DOHH2 (cell line): ENCODE measurements at regions not wholly inside any gene's neighbourhood (a gene's known extent, or its start where the extent isn't known, plus 50 kb on each side); places are given as distances from the start of the nearest gene placed in this dataset.

Source experiments
- H3F3A ChIP-seq: fragments of 200-600 bp; sonication (generic), shearing (Covaris generic); 2 replicates; pipeline ENCODE4 v1.6.0; 2016; ENCODE audit warnings: antibody characterized with exemption, mild to moderate bottlenecking; ENCODE audit not compliant: control insufficient read depth, insufficient read depth
- H3K27ac ChIP-seq: fragments of 200-600 bp; sonication (generic); 2 replicates; pipeline ENCODE4 v1.5.1; 2014; ENCODE audit warnings: low read depth, mild to moderate bottlenecking, low read length, moderate library complexity
- H3K27me3 ChIP-seq: fragments of 200-600 bp; sonication (generic); 2 replicates; pipeline ENCODE4 v1.6.1; 2014; ENCODE audit warnings: mild to moderate bottlenecking, low read length, mixed read lengths; ENCODE audit not compliant: control insufficient read depth
- H3K36me3 ChIP-seq: fragments of 200-600 bp; sonication (generic); 2 replicates; pipeline ENCODE4 v1.6.1; 2014; ENCODE audit warnings: mild to moderate bottlenecking, low read length, moderate library complexity, mixed read lengths; ENCODE audit not compliant: control insufficient read depth
- H3K4me1 ChIP-seq: fragments of 200-600 bp; sonication (generic); 2 replicates; pipeline ENCODE4 v1.6.1; 2014; ENCODE audit warnings: mild to moderate bottlenecking, low read length, mixed read lengths; ENCODE audit not compliant: control insufficient read depth
- H3K4me2 ChIP-seq: fragments of 200-600 bp; sonication (generic); 2 replicates; pipeline ENCODE4 v1.6.0; 2014; ENCODE audit warnings: mild to moderate bottlenecking, low read length, moderate library complexity
- H3K4me3 ChIP-seq: fragments of 200-600 bp; sonication (generic); 2 replicates; pipeline ENCODE4 v1.5.1; 2014; ENCODE audit warnings: mild to moderate bottlenecking, low read length, mixed read lengths
- H3K79me2 ChIP-seq: fragments of 200-600 bp; sonication (generic); 2 replicates; pipeline ENCODE4 v1.6.1; 2014; ENCODE audit warnings: mild to moderate bottlenecking, low read length, mixed read lengths; ENCODE audit not compliant: control insufficient read depth
- H3K9me2 ChIP-seq: fragments of 200-600 bp; sonication (generic); replicated peaks from 2 replicates; pipeline ENCODE4 v1.6.1; 2014; ENCODE audit warnings: mild to moderate bottlenecking, low read length, mixed read lengths; ENCODE audit not compliant: control insufficient read depth
- H3K9me3 ChIP-seq: fragments of 200-600 bp; sonication (generic); 2 replicates; pipeline ENCODE4 v1.6.1; 2014; ENCODE audit warnings: antibody characterized with exemption, low read length, mixed read lengths; ENCODE audit not compliant: control insufficient read depth, insufficient read depth
- H4K20me1 ChIP-seq: fragments of 200-600 bp; sonication (generic); 2 replicates; pipeline ENCODE4 v1.6.0; 2014; ENCODE audit warnings: low read depth, mild to moderate bottlenecking, antibody characterized with exemption, low read length, moderate library complexity; ENCODE audit not compliant: control insufficient read depth, insufficient read depth
- CTCF ChIP-seq: fragments of 200-600 bp; sonication (generic); IDR thresholded peaks from one replicate; pipeline ENCODE4 v1.5.1; 2014; ENCODE audit warnings: antibody characterized with exemption, mild to moderate bottlenecking, low read depth, low read length; ENCODE audit not compliant: poor library complexity, severe bottlenecking
- EZH2phosphoT487 ChIP-seq: fragments of 200-600 bp; sonication (generic); IDR thresholded peaks from 2 replicates; pipeline ENCODE4 v1.6.1; 2017; ENCODE audit warnings: borderline replicate concordance, mild to moderate bottlenecking, antibody characterized with exemption, low read length, moderate library complexity, mixed read lengths

- no peaks in the 10 kb centered on the region for H4K20me1 ChIP-seq
- H3K4me2 ChIP-seq, result no peak overlapping the region
- H3K4me1 ChIP-seq, result no peaks in the 10 kb centered on the region
- no peaks in the 10 kb centered on the region for H3K79me2 ChIP-seq
- H3K27ac ChIP-seq, result no peak overlapping the region
- no peaks in the 10 kb centered on the region for H3K9me3 ChIP-seq
- no peaks in the 10 kb centered on the region for H3K27me3 ChIP-seq
- no peaks in the 10 kb centered on the region for H3F3A ChIP-seq
- H3K4me3 ChIP-seq, result no peak overlapping the region
- TF ChIP-seq CTCF, result no peak
- TF ChIP-seq EZH2phosphoT487, result no peak
- no peaks in the 10 kb centered on the region for H3K9me2 ChIP-seq
- no peaks in the 10 kb centered on the region for H3K36me3 ChIP-seq
Measured at GRCh38 chr4:10773656-10774055, 89.1 kb upstream of the CLNK start.

GRCh38 chr4:10773010-10773409, 88.4 kb upstream of the CLNK start:
- H3K79me2 ChIP-seq, result no peaks in the 10 kb centered on the region
- no peak for TF ChIP-seq CTCF
- H3K4me2 ChIP-seq, result no peak overlapping the region
- no peaks in the 10 kb centered on the region for H3K27me3 ChIP-seq
- H3K9me3 ChIP-seq, result no peaks in the 10 kb centered on the region
- no peaks in the 10 kb centered on the region for H3K36me3 ChIP-seq
- no peak overlapping the region for H3K4me3 ChIP-seq
- no peak overlapping the region for H3K27ac ChIP-seq
- no peaks in the 10 kb centered on the region for H3K4me1 ChIP-seq
- H3F3A ChIP-seq, result no peaks in the 10 kb centered on the region
- H4K20me1 ChIP-seq, result no peaks in the 10 kb centered on the region
- H3K9me2 ChIP-seq, result no peaks in the 10 kb centered on the region

GRCh38 chr4:10765386-10765785, 80.8 kb upstream of the CLNK start:
- Histone ChIP-seq H3K9me3 (no peaks in the 10 kb centered on the region), H3K79me2 (no peaks in the 10 kb centered on the region), H3F3A (no peaks in the 10 kb centered on the region), H3K4me1 (no peaks in the 10 kb centered on the region), H3K27me3 (no peaks in the 10 kb centered on the region), H3K9me2 (no peaks in the 10 kb centered on the region), H3K36me3 (no peaks in the 10 kb centered on the region), H3K4me2 (no peak overlapping the region), H3K27ac (no peak overlapping the region), H4K20me1 (no peaks in the 10 kb centered on the region), H3K4me3 (no peak overlapping the region)
- TF ChIP-seq CTCF (no peak), EZH2phosphoT487 (no peak)

GRCh38 chr4:10762561-10762960, 78.0 kb upstream of the CLNK start:
- H4K20me1 ChIP-seq, result no peaks in the 10 kb centered on the region
- H3F3A ChIP-seq, result no peaks in the 10 kb centered on the region
- H3K9me2 ChIP-seq, result no peaks in the 10 kb centered on the region
- no peak overlapping the region for H3K4me2 ChIP-seq
- no peaks in the 10 kb centered on the region for H3K36me3 ChIP-seq
- no peak overlapping the region for H3K27ac ChIP-seq
- H3K9me3 ChIP-seq, result no peaks in the 10 kb centered on the region
- no peaks in the 10 kb centered on the region for H3K4me1 ChIP-seq
- H3K79me2 ChIP-seq, result no peaks in the 10 kb centered on the region
- H3K27me3 ChIP-seq, result no peaks in the 10 kb centered on the region
- no peak for TF ChIP-seq CTCF
- TF ChIP-seq EZH2phosphoT487, result no peak
- H3K4me3 ChIP-seq, result no peak overlapping the region
